B cell (primary cell): ENCODE measurements at regions not wholly inside any gene's neighbourhood (a gene's known extent, or its start where the extent isn't known, plus 50 kb on each side); places are given as distances from the start of the nearest gene placed in this dataset.

ENCODE experiments used
- EZH2 ChIP-seq: IDR thresholded peaks from 2 replicates; pipeline ENCODE4 v1.6.1; 2012; ENCODE audit warnings: borderline replicate concordance, low read depth, mild to moderate bottlenecking, moderate library complexity, low read length; ENCODE audit not compliant: insufficient read depth, poor library complexity, severe bottlenecking
- TF ChIP-seq, protein P1 (sequence below): fragments of 200-600 bp; IDR thresholded peaks from one replicate; pipeline ENCODE4 v1.8.0; 2022; ENCODE audit warnings: antibody characterized with exemption, mild to moderate bottlenecking

DNA sequence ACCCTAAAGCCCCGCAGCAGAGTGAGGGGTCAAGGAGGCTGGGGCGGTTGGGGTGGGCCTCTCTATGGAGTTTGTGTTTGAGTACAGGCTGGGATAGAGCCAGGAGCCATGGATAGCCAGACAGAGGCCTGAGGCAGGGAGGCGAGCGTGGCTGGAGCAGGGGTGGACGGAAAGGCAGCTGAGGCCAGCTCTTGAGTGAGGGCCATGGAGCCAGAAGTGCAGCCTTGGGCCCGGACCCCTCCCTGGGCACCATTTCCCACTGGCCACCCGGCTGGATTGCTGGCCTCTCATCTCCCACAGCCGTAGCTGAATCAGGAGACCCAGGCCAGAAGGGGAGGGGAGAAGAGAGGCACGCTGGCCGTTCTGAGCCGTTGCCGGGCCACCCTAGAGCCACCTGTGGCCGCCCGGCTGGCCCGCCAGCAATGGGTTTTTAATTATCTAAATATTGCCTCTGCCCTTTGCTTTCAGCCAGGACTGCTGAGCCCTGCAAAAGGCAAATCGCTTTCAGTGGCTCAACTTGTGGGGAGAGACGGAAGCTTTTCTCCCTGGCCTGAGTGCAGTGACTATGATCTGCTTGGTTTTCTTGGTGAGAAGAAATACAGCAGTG, 75.2 kb upstream of the GSE1 start:
- TF ChIP-seq, protein P1, sequence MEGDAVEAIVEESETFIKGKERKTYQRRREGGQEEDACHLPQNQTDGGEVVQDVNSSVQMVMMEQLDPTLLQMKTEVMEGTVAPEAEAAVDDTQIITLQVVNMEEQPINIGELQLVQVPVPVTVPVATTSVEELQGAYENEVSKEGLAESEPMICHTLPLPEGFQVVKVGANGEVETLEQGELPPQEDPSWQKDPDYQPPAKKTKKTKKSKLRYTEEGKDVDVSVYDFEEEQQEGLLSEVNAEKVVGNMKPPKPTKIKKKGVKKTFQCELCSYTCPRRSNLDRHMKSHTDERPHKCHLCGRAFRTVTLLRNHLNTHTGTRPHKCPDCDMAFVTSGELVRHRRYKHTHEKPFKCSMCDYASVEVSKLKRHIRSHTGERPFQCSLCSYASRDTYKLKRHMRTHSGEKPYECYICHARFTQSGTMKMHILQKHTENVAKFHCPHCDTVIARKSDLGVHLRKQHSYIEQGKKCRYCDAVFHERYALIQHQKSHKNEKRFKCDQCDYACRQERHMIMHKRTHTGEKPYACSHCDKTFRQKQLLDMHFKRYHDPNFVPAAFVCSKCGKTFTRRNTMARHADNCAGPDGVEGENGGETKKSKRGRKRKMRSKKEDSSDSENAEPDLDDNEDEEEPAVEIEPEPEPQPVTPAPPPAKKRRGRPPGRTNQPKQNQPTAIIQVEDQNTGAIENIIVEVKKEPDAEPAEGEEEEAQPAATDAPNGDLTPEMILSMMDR, result no peak
- no peak for TF ChIP-seq EZH2
